ENCODE measurements at regions not wholly inside any gene's neighbourhood (a gene's known extent, or its start where the extent isn't known, plus 50 kb on each side); places are given as distances from the start of the nearest gene placed in this dataset.
A peak's percentile ranks its signal among the peaks of the same experiment; 100 is the strongest.

GRCh38 chr6:7479801-7480266 lies 61.6 kb upstream of the DSP start:
- Histone ChIP-seq H3K36me3 (ENCODE audit: low read depth) (no peaks in the 10 kb centered on the region), H3K9me3 (no peaks in the 10 kb centered on the region), H3K4me1 (ENCODE audit: low read depth) (no peaks in the 10 kb centered on the region), H3K4me3 (no peak overlapping the region)
- no peak for TF ChIP-seq CTCF (IDR thresholded peaks at IDR 0.05)
- intact Hi-C loops (cut with DNase I, micrococcal nuclease) = no loop called here
- peak; percentile 62 to 74 (median 63) for DNase-seq
- peak; percentile 97 for ATAC-seq

GRCh38 chr6:7484666-7485065 lies 56.8 kb upstream of the DSP start:
- DNase-seq = no peak
- Histone ChIP-seq H3K36me3 (ENCODE audit: low read depth) (no peaks in the 10 kb centered on the region), H3K4me3 (no peak overlapping the region), H3K9me3 (no peaks in the 10 kb centered on the region), H3K4me1 (ENCODE audit: low read depth) (peaks cover 3% of the 10 kb centered on the region)
- intact Hi-C loops (cut with DNase I, micrococcal nuclease) = no loop called here
- no peak for ATAC-seq
- no peak for TF ChIP-seq CTCF (IDR thresholded peaks at IDR 0.05)

GRCh38 chr6:7486951-7487350 lies 54.5 kb upstream of the DSP start:
- peaks cover 3% of the 10 kb centered on the region for H3K4me1 ChIP-seq (ENCODE audit: low read depth)
- ATAC-seq (peak; percentile 48), DNase-seq (no peak)
- intact Hi-C loops (cut with DNase I, micrococcal nuclease) = no loop called here
- no peaks in the 10 kb centered on the region for H3K36me3 ChIP-seq (ENCODE audit: low read depth)
- no peak for TF ChIP-seq CTCF (IDR thresholded peaks at IDR 0.05)
- no peaks in the 10 kb centered on the region for H3K9me3 ChIP-seq
- H3K4me3 ChIP-seq = no peak overlapping the region

GRCh38 chr6:7488494-7488893 lies 53.0 kb upstream of the DSP start:
- intact Hi-C loops (cut with DNase I, micrococcal nuclease) = no loop called here
- peaks cover 3% of the 10 kb centered on the region for H3K4me1 ChIP-seq (ENCODE audit: low read depth)
- H3K4me3 ChIP-seq = no peak overlapping the region
- H3K9me3 ChIP-seq = no peaks in the 10 kb centered on the region
- H3K36me3 ChIP-seq (ENCODE audit: low read depth) = no peaks in the 10 kb centered on the region
- no peak for TF ChIP-seq CTCF (IDR thresholded peaks at IDR 0.05)
- no peak for DNase-seq
- ATAC-seq = no peak

- peaks cover 3% of the 10 kb centered on the region for H3K4me1 ChIP-seq (ENCODE audit: low read depth)
- ATAC-seq = peak; percentile 62
- TF ChIP-seq CTCF (IDR thresholded peaks at IDR 0.05) = no peak
- H3K36me3 ChIP-seq (ENCODE audit: low read depth) = no peaks in the 10 kb centered on the region
- no peak for DNase-seq
- H3K4me3 ChIP-seq = no peak overlapping the region
- H3K9me3 ChIP-seq = no peaks in the 10 kb centered on the region
- intact Hi-C loops (cut with DNase I, micrococcal nuclease) = no loop called here
These were observed 52.1 kb upstream of the DSP start for GRCh38 chr6:7489376-7489775.

Measured in mucosa of descending colon (tissue), 3 donors.